HG03097 (cell line): ENCODE measurements at regions not wholly inside any gene's neighbourhood (a gene's known extent, or its start where the extent isn't known, plus 50 kb on each side); places are given as distances from the start of the nearest gene placed in this dataset.

ENCODE experiments used
- ATAC-seq: cut with Tn5 transposase; IDR thresholded peaks from one replicate; pipeline ENCODE4 v1.9.1; 2021; ENCODE audit not compliant: unreplicated experiment, low FRiP score

- ATAC-seq: no peak
These were observed 211.8 kb downstream of the SLC7A11 start for GRCh38 chr4:138030375-138030774.

DNA sequence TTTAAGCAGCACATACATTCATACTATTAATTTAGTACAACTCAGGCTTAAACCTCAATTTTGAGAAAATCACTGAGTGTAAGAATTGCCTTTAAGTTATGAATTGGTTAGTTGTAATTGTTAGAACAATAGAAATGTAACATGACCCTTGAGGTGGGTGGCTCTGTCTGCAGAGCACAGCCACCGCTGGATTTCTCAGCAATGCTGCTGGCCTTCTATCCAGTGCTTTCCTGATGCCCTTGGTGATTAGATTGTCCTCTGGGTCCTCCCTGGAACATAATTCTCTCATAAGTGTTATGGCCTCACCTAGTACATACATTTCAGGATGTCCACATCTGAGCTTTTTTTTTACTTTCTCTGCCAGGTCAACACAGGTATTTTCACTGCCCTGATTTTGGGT, 213.2 kb downstream of the SLC7A11 start:
- no peak for ATAC-seq

DNA sequence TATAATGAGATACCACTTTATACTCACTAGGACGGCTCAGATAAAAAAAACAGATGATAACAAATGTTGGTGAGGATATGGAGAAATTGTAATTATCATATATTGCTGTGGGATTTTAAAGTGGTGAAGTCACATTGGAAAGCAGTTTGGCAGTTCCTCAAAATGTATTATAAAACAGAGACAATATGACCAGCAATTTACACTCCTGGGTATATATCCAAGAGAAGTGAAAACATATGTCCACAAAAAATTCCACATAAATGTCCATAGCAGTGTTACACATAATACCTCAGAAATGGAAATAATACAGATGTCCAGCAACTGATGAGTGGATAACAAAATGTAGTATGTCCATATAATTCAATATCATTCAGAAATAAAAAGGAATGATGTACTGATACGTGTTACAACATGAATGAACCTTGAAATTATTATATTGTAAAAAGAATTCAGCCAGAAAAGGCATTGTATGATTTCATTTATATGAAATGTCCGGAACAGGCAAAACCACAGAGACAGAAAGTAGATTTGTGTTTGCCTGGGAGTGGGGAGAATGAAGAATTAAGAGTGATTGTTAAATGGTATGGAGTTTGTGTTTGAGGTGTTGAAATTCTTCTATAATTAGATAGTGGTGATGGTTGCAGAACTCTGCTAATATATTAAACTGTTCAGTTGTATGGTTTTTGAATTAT, 220.9 kb downstream of the SLC7A11 start:
- no peak for ATAC-seq

- ATAC-seq: no peak
These were observed 227.4 kb downstream of the SLC7A11 start for GRCh38 chr4:138014590-138015288.

DNA sequence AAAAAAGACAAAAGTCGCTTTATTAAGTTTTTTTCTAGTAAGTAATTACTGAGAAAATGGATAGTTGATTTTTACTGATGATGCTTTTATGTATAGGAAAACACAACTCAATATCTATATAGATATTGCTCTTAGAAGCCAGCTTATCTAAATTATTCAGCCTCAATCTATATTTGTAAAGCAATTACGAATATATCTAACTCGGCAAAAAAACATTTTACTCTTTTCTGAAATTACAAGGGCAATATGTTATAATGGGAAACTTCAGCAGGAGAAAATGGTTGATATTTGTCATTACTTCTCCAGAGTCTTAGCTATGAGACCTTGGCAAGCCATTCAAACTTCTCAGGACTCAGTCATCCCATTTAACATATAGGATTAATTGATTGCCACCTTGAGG, 228.5 kb downstream of the SLC7A11 start:
- ATAC-seq: no peak

- no peak for ATAC-seq
These were observed 231.5 kb downstream of the SLC7A11 start for GRCh38 chr4:138010639-138011038.

GRCh38 chr4:138007572-138007971, 234.6 kb downstream of the SLC7A11 start:
- ATAC-seq: no peak

DNA sequence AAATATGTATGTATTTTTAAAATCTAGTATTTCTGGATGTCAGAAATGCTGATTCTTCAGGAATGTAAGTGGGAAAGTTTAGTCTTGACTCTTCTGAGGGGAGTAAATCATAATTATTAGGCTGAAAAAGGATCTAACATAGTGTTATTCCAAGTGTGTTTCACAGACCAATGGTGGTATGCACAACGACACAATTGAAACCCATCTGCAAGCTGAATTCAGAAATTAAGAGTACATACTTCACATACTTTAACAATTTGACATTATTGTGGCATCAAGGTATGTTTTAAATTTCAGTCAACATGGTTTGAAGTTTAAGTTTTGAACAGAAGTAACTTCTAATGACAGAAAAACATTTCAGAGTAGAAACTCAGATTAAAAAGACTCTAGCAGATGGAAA, 236.7 kb downstream of the SLC7A11 start:
- no peak for ATAC-seq

DNA sequence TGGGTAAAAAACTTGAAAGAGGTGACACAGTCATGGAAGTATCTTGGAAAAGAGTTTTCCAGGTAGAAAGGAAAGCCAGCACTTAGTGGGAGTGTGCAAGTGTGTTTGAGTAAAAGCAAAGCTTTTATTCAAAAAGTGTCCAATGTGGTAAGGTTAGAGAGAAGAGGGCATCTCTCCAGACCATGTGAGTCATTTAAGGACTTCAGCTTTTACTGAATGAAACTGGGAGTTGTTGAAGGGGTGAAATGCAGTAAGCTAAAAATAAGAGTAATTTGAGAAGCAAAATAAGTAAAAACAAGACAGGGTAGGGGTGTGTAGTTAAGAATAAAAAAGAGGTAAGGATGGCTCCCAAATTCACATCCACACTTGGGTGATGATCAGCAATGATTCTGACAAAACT, 238.9 kb downstream of the SLC7A11 start:
- peak; percentile 87 for ATAC-seq

- no peak for ATAC-seq
These were observed 243.3 kb downstream of the SLC7A11 start for GRCh38 chr4:137998666-137999429.

DNA sequence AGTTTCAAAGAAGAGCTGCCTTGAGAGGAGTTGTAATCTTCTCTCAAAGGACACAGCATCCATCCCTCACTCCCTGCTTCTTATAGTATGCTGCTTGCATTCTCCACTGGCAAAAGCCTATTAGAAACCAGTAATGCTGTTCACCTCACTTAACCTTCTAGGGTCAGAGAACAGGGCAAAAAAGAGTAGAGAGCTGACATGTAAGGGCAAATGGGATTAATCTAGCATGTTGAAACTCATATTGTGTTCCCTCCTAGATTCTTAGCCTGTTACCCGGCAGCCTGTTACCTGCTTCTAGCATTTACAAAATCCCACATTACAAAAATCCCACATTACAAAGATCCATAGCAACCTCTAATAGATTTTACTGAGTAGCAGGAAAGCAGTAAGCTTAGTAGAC, 244.7 kb downstream of the SLC7A11 start:
- ATAC-seq: no peak

- ATAC-seq: no peak
These were observed 247.3 kb downstream of the SLC7A11 start for GRCh38 chr4:137994853-137995252.

DNA sequence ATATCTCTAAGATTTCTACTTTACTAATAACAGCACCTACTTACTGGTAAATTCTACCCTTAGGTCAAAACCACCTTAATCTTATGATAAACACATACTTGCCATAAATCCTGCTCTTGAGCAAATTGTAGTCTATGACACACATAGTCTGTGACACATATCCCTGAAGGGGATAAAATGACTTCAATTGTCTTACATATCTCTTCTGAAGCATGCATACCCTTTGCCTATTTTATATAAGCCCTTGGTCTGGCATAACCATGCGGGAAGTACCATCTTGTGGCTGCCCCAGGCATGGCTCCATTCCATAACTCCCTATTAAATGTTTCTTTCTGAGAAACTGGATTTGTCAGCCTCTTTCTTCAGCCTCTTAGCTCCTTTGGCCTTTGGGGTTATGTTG, 248.9 kb downstream of the SLC7A11 start:
- ATAC-seq: no peak

GRCh38 chr4:137981277-137981676, 260.9 kb downstream of the SLC7A11 start:
- no peak for ATAC-seq

DNA sequence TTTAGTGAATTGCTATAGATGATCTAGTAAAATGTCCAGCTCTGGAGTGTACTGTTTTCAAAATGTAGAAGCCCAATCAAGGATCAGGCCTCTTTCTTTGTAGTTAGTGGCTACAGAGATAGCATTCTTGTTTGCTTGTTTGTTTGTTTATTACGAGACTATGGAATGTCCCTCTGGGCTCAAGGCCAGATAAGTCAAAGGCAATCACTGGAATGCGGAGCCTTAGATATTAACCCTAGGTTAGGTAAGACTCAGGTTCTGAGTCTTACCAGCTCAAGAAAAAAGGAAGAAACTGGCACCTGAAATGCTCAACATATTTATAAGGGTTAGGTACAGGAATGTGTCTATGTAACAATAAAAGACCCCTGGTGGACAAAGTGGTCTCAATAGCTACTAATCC, 261.5 kb downstream of the SLC7A11 start:
- ATAC-seq: no peak

DNA sequence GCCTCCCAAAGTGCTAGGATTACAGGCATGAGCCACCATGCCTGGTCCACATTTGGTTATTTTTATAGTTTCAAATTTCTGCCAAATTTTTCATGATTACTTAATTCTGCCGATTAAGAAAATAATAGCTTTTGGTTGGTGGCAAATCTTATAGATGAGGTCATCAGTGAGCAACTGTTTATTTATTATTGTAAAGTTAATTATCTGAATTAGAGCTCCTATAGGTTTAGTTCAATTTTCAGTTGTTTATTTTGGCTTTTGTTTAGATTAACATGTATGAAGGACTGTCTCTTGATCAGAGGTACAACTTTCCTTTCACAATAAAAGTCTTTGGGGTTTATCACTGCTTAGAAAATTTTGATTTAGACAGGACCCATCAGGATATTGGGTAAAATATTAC, 262.2 kb downstream of the SLC7A11 start:
- no peak for ATAC-seq

- ATAC-seq: no peak
These were observed 273.0 kb downstream of the SLC7A11 start for GRCh38 chr4:137968956-137969678.

DNA sequence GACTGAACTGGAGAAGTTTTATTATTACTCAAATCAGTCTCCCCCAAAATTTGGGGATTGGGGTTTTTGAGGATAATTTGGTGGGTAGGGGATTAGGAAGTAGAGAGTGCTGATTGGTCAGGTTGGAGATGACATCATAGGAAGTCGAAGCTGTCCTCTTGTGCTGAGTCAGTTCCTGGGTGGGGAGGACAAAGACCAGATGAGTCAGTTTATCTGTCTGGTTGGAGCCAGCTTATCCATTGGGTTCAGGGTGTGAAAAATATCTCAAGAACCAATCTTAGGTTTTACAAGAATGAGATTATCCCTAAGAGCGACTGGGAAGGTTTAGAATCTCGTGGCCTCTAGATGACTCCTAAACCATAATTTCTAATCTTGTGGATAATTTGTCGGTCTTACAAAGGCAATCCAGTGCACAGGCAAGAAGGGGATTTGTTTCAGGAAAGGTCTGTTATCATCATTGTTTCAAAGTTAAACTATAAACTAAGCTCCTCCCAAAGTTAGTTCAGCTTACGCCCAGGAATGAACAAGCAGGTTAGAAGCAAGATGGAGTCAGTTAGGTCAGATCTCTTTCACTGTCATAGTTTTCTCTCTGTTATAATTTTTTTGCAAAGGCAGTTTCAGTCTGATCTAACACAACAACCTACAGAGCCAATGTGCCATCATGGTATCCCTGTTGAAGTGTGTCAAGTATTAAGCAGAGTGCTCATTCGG, 274.5 kb downstream of the SLC7A11 start:
- no peak for ATAC-seq

GRCh38 chr4:137966504-137966903, 275.6 kb downstream of the SLC7A11 start:
- no peak for ATAC-seq

GRCh38 chr4:137961051-137961438, 281.1 kb downstream of the SLC7A11 start:
- ATAC-seq: no peak
